PFSK-1 (cell line): ENCODE measurements at regions not wholly inside any gene's neighbourhood (a gene's known extent, or its start where the extent isn't known, plus 50 kb on each side); places are given as distances from the start of the nearest gene placed in this dataset.

ENCODE experiments used
- POLR2AphosphoS5 ChIP-seq: IDR thresholded peaks from 2 replicates; pipeline ENCODE4 v1.6.1; 2012; ENCODE audit warnings: low read depth, mild to moderate bottlenecking, control low read depth, low read length, moderate library complexity
- TAF1 ChIP-seq: IDR thresholded peaks from 2 replicates; pipeline ENCODE4 v1.6.1; 2012; ENCODE audit warnings: low read length, control low read depth, borderline replicate concordance; ENCODE audit not compliant: insufficient read depth

DNA sequence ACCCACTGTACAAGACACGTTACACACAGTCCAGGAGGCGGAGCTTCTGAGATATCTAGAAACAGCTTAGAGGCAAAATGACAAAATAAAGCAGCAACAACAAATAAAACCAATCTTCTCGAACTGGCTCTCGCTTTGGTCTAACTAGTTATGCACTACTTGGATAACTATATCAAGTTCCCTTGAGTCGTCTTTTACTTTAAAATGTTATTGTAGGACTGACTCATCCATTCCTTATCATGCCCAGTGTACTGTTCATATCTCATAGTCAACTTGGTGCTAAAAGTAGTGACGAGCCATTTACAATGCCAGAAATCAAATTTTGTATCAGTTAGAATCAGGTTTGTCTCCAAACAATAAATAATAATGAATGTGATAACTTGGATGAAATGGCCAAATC, 102.5 kb upstream of the SLC35G4 start:
- TF ChIP-seq POLR2AphosphoS5 = no peak
- no peak for TF ChIP-seq TAF1
